Pulmonary artery endothelial cell (primary cell): ENCODE measurements at regions not wholly inside any gene's neighbourhood (a gene's known extent, or its start where the extent isn't known, plus 50 kb on each side); places are given as distances from the start of the nearest gene placed in this dataset.
"Not testable (repeated sequence)": the region's sequence is repeated elsewhere in the genome, so short reads cannot be mapped to it uniquely, and the experiment has no call there.

Experiments used
- DNase-seq: peaks from one replicate; pipeline ENCODE4 v3.0.0-alpha.2; 2011; ENCODE audit warnings: low read depth, low spot score

DNA sequence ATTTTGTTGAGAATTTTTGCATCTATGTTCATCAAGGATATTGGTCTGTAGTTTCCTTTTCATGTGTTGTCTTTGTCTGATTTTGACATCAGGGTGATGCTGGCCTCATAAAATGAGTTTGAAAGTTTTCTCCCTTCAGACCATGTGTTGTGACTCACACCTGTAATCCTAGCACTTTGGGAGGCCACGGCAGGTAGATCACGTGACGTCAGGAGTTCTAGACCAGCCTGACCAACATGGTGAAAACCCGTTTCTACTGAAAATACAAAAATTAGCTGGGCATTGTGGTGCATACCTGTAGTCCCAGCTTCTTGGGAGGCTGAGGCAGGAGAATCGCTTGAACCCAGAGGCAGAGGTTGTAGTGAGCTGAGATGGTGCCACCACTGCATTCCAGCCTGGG, 716.4 kb upstream of the GOT2 start:
- DNase-seq: not testable (repeated sequence)

DNA sequence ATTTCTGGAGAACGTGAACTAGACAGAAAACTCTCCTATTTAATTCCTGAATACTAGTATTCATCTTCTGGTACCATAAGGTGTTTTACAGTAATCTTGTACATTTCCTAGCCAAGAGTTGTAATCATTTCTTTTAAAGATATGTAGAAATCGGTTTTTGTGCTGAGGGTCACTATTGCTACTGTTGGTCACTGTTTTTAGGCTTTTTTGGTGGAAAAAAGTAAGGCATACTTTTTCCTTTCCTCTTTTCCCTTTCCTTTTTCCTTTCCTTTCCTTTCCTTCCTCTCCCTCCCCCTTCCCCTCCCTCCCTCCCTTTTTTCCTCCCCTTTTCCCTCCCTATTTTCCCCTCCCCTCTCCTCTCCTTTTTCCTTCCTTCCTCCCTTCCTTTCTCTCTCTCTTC, 706.4 kb upstream of the GOT2 start:
- DNase-seq: no peak

DNA sequence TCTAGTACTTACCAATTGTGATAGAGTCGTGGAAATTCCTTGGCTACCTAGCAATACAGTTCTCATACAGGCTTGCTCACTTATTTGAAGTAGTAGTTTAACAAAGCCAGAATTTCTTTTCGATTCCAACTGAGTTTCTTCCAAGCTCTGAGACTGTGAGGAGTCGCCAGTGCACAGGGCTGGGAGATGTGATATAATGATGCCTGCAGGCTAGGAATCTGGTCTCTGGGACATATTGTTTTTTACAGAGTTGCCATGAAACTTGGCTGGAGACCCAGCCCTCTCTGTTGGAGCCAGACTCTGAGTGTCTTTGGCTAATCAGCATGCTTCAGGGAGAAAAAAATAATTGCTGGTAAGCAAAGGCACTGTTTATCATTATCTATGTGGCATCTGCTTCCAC, 698.8 kb upstream of the GOT2 start:
- DNase-seq: no peak

DNA sequence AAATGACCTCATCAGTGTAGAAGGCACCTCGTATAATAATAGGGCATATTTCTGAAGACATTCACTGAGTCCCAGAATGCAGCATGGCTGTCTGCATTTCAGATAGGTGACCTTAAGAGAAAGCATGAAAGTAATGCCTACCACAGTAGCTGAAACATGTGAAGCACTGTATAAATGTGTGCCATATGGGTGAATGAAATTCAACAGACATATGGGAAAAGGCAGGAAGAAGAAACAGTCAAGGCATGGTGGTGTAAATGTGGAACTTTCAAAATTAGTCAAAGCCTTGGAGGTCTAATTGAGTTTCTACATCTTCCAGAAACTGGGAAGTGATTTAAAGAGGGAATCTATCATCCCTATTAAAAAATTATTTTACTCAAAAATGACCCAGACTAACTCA, 698.2 kb upstream of the GOT2 start:
- no peak for DNase-seq

DNA sequence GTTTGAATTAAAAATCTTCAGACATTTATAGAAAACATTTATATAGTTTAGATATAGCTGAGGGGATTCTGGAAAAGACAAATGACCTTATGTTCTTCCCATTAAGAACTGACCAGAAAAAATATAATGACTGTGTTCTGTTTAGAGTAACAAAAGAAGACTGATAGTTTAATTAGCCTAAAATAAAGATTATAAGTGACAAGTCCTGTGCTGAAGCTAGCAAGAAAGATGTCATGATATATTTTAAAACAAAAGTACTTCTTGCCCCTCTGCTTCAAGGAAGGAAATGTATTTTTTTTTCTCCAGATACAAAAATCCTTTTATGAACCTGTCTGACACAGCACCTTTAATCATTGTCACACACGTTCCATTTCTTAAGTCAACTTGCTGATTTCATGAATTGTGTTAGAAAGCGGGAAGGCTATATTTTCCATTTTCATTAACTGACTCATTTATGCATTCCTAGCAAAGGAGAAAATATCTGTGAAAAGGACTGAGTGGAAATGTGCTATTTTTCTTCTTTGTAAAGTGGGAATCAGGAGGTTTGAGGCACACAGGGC, 690.7 kb upstream of the GOT2 start:
- DNase-seq: no peak

DNA sequence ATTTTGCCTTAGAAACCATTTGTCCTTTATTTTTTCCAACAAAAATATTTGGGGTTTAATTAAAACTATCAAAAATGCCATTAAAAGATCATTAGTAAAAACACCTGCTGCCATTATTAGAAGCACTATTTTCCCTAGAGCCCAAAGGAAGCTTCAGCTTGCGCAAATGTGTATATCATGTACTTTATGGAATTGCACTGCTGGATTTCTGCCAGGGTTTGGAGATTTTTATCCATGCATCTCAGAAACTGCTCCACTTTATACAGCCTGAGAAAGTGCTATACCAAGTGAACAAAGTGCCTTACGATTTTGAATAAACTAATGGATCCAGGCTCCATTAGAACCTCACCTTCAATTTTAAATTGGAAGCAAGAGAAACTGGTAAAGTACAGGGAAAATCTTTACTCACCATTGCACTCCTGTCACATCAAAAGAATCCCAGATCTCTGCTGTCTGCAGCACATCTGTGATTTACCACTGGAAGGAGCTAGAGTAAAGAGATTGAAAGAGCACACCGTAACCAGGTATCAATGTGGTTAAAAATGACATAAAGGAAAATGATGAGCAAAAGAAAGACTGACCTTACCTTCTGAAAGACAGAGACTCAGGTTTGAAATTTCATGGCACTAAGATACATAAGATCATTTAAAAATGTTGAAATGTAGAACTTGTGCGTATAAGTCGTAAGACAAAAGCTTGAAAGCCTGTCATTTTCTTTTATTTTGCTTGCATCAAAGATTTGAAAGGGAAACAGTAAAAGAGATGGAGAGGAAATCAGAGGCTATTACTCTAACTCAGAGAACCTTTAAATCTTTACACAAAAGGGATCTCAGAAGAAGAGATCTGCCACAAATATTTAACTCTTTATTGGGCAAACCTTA, 678.1 kb upstream of the GOT2 start:
- no peak for DNase-seq

DNA sequence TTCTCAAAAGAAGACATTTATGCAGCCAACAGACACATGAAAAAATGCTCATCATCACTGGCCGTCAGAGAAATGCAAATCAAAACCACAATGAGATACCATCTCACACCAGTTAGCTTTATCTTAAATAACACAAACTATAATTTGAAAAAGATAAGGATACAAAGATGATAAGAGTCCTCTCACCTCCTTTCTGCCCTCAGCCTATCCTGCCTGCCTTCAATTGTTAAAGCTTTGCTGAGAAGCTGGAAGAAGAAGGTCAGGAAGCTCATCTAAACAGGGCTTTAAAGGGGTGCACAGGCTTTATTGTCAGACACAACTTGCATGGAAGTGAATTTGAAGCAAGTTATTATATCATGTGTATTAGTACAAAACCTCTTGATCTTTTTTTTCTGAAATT, 676.3 kb upstream of the GOT2 start:
- DNase-seq: no peak

DNA sequence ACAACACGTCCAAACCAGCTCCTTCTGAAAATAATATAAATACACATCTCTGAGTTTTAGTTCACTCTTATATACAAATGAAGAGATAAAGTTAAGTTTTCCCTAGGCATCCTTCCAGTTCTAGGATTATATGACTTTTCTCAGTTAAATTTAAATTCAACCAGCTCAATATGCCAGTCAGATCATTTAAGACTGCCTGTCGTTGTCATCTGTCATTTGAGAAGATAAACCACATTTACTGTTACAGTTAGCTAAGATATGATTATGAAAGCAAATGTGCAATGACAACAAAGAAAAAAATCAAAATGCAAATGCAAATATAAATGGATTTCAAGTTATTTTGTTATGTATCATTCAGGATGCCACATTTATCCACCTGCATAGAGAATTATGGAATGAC, 671.7 kb upstream of the GOT2 start:
- no peak for DNase-seq

DNA sequence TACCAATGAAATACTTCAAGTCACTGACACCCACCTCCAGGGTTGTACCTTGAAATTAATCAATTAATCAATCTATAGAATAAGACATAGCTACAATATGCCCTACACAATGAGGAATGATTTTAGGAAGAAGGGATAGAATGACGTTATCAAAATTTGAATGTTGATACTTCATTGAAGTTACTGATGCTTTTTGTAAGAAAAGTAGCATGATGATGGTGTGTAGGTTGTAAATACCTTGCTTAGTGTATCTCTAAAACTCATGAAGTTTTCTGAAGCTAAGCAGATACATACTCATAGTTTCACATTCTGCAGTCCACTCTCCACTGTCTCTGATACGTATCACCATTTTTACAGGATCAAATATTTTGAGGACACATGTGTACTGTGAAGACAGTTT, 670.4 kb upstream of the GOT2 start:
- DNase-seq: no peak

DNA sequence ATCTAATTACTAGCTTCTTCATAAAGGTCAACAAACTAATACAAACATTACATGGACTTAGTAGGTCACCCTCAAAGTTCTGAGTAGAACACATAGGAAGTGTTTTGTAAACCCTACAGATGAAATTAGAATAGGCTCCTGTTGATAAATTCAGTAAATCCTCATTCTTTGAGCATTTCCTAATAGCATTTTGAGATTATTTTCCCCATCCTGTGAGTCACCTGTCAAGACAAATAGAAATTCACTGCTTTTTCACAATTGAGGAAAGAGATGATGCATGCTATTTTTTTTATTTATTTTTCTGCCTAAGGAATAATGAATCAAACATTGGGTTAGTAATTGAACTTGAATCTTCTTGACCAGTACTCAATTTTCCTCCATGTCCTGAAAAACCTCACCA, 666.7 kb upstream of the GOT2 start:
- DNase-seq: no peak

DNA sequence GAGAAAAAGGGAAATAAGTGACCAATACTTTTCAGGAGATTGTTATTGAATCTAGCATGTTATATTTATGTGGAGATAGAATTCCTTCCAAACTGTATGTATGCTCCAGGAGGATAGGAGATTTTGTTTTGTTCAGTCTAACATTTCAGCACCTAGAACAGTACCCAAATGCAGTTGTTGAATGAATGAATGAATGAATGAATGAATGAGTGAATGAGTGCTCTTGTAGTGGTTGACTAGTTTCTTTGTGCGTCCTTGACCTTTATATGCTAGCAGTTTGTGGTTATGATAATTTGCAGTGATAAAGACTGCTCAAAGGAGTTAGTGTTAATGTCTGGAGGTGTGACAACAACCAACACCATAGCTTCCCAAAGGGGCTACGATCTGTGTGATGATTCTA, 663.5 kb upstream of the GOT2 start:
- no peak for DNase-seq

DNA sequence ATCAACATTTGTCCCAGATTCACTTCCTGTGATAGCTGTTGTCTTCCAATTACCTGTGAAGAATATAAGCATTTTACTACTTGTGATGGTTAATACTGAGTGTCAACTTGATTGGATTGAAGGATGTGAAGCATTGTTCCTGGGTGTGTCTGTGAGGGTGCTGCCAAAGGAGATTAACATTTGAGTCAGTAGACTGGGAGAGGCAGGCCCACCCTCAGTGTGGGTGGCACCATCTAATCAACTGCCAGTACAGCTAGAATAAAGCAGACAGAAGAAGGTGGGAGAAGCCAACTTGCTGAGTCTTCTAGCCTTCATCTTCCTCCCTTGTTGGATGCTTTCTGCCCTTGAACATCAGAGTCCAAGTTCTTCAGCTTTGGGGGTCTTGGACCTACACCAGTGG, 660.4 kb upstream of the GOT2 start:
- DNase-seq: no peak

DNA sequence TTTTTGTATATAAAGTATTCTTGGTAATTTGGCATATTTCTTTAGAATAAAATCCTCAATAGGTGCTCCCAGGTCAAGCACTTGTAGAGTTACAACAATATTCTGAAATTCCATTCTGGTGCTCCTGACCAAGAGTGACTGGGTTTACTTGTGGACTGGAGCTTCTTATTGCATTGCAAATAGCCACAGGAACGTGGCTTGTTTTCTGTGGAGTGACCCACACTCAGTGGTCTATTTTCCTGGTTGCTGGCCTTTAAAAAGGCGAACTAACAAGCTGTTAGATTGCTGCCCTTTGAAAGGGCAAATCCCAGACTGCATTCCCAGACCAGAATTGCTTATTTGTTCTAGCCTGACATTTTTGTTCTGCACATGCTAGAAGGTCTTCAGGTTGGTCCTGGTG, 658.8 kb upstream of the GOT2 start:
- DNase-seq: no peak

DNA sequence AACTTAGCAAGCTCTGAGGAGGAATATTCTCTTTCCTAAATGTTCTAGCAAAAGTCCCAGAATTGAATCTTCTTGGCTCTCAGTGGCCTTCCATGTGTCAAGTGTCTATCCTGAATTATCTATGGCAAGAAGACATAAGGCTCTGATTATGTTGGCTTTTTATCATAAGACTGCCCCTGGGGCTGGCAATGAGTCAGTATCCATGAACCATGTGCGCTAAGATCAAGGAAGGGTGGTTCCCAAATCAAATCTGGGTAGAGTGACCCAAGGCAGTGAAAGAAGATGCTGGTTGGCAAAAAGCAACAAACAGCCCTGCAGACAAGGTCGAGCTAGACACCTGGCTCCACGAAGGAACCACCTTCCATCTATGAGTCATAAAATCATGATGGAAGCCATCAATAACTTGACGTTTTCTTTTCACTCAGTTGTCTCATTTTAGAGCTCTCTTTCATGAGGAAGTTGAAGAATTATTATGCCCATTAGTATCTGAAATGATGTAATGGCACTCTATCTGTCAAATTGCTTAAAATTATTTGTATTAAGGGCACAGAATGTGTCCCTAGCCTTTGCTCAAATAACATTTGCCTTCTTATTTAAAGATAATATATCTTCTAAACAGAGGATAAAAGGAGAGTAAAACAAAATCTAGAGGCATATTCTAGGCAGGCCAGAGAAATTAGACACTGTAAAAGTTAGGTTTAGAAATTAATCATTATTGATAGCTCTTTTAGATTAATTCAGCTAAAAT, 657.7 kb upstream of the GOT2 start:
- no peak for DNase-seq

DNA sequence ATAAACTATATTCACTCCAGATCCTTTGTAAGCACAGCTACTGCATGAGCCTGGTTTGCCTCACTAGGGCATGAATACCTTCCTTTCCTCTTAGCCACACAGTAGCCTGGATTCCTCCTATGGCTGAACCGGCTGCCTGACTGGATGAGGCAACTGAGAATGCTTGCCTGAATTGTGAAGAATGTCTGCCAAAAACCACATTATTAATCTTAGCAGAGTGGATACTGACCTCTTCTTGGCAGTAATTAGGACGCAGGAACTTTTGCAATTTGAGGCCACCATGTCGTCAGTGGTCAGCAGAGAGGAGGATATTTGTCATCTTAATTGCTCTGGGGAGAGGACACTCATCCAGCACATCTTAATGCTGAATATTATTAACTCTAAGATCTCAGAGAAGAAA, 651.8 kb upstream of the GOT2 start:
- no peak for DNase-seq

DNA sequence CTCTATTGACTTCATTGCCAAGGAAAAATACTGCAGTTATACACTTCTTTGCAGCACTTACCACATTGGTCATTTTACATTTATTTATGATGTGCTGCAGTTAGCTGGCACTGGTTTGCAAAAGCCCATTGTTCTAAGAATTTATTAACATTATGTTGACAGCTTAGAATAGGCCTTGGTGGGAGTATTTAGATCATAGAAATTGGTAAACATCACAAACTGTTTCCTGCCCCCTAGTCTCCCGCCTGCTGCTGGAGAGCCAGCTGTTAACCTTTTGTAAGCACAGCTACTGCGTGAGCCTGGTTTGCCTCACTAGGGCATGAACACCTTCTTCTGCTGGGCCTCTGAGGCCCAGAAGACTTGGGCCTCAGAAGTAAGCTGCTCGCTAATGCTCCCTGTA, 651.4 kb upstream of the GOT2 start:
- no peak for DNase-seq

DNA sequence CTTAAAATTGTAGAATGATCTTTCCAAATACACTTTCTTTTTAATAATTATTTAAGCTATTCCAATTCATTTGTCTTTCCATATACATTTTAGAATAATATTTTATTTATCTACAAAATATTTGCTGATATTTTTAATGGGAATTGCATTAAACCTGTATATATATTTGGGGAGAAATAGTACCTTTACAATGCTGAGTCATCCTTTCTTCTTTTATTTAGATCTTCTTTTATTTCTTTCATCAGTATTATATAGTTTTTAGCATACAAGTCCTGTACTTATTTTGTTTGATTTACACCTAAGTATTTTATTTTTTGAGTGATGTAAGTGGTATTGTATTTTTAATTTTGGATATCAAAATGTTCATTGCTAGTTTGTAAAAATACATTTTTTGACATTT, 639.5 kb upstream of the GOT2 start:
- DNase-seq: no peak

DNA sequence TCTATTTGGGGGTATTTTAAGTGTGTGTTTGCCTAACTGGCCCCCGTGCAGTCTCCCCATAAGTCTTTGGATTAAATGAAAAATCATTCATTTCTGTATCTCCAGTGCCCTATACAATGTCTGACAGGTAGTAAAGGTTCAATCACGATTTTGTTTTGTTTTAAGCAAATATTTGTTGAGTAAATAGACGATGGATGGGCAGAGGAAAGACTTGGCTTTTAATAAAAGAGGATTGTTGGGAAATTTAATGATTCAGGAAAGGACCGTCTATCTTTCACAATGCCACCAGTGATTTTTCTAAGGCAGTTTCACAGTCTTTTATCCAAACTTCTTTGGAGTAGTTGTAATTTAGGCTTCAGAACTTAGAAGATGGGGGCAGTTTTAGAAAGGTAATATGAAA, 636.6 kb upstream of the GOT2 start:
- no peak for DNase-seq

DNA sequence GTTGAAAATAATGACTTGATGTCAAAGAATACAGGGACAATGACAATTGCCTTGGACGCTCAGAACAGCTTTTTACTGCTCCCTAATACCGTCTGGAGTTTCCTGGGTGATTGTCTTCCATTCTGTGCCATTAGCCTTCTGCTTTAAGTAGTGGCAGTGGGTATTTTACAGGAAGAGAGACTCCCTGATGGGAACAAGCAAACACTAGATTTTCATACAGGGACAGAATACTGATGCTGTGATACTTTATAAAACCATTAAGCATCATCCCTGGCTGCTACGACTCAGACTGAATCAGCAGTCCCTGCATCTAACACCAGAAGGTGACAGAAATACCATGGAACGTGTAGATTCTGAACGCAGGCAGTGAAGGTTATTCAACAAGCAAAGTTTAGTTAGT, 635.4 kb upstream of the GOT2 start:
- DNase-seq: no peak

DNA sequence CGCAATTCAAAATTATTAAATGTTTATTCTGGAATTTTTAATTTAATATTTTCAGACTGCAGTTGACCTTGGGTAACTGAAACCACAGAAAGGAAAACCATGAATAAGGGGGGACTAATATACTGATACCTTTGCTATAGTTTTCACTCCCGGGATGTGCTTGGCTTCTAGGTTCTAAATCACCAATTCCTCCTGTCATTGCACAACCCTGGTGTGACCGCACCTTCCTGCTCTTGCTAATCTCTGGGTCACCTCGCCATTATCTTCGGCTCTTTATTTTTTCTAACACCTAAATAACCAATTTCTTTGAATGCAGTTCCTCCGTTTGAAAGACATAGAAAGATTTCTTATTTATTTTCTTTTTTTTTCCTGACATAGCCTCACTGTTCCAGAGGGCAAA, 634.5 kb upstream of the GOT2 start:
- DNase-seq: no peak

DNA sequence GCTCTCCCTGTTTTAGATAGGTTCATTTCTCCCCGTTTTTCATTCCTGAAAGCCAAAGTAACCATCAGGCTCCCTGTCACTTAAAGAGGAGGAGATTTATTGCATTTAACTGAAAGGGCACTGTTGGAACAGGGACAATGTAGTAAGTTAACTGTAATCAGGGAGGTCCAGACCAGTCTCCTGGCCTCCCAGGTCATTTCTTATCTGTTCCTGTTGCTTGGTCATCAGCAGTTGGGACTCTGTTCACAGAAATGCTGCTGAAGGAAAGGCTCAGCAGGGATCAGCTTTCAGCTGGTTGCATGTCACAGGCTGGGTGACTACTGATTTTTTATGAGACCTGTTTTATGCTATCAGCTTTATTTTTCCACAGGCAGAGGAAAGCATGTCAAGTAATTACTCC, 622.6 kb upstream of the GOT2 start:
- DNase-seq: no peak

DNA sequence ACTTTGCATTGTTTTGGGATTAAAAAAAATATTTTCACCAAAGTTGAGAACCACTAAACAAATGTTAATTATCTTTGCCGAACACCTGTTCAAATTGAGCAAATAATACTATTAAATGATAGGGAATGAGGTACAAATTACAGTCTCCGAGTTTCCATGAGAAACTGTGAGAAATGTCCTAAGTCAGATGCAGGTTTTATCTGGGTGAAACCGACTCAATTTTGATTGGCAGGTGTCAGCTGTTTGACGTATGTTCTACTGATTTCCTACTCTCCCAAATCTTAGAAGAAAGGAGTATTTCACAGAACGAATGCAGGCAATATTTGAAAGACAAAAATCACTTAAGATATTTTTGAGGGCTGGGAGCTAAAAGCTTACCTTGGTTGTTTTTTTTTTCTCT, 622.0 kb upstream of the GOT2 start:
- DNase-seq: no peak

DNA sequence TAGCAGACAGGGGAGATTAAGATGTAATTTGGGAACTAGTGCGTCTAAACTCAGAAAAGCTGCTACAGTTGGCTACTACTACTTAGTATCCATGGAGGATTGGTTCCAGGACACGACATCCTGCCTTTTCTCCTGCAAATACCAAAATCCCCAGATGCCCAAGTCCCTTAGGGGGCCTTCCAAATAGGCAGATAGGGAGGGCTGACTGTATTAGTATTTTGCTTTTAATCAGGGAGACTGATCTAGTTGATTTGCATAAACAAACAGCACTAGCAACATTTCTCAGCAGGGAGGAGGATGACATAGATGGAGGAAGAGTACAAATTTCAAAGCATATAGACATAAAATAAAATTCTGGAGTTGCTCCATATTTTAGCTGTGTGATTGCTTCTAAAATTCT, 621.6 kb upstream of the GOT2 start:
- DNase-seq: no peak
